Neuronal stem cell (in vitro differentiated cells): ENCODE measurements at regions not wholly inside any gene's neighbourhood (a gene's known extent, or its start where the extent isn't known, plus 50 kb on each side); places are given as distances from the start of the nearest gene placed in this dataset.
"Not testable (repeated sequence)": the region's sequence is repeated elsewhere in the genome, so short reads cannot be mapped to it uniquely, and the experiment has no call there.

Experiments used
- DNase-seq: peaks from one replicate; pipeline ENCODE4 v3.0.0-alpha.2; 2013; ENCODE audit warnings: low spot score
- H2AFZ ChIP-seq: one replicate; pipeline ENCODE4 v1.6.1; 2013; ENCODE audit warnings: mild to moderate bottlenecking, low read length, inconsistent platforms
- H2AK5ac ChIP-seq: 2 replicates; pipeline ENCODE4 v1.6.1; 2013; ENCODE audit warnings: low read depth, mild to moderate bottlenecking, inconsistent platforms, low read length, moderate library complexity, mixed read lengths
- H2BK120ac ChIP-seq: 2 replicates; pipeline ENCODE4 v1.6.1; 2013; ENCODE audit warnings: low read depth, mild to moderate bottlenecking, inconsistent platforms, low read length, moderate library complexity, mixed read lengths
- H2BK12ac ChIP-seq: one replicate; pipeline ENCODE4 v1.6.1; 2013; ENCODE audit warnings: low read length, inconsistent platforms
- H2BK15ac ChIP-seq: 2 replicates; pipeline ENCODE4 v1.6.1; 2013; ENCODE audit warnings: mild to moderate bottlenecking, low read length, inconsistent platforms, mixed read lengths
- H2BK5ac ChIP-seq: one replicate; pipeline ENCODE4 v1.6.1; 2013; ENCODE audit warnings: inconsistent platforms, mild to moderate bottlenecking, low read length, moderate library complexity
- H3K14ac ChIP-seq: one replicate; pipeline ENCODE4 v1.6.1; 2013; ENCODE audit warnings: low read length, inconsistent platforms
- H3K18ac ChIP-seq: 2 replicates; pipeline ENCODE4 v1.6.1; 2013; ENCODE audit warnings: low read length, inconsistent platforms
- H3K23ac ChIP-seq: 2 replicates; pipeline ENCODE4 v1.6.1; 2013; ENCODE audit warnings: low read depth, mild to moderate bottlenecking, mixed read lengths, low read length, inconsistent platforms; ENCODE audit not compliant: poor library complexity
- H3K27ac ChIP-seq: replicated peaks from 3 replicates; pipeline ENCODE4 v1.5.1; 2013; ENCODE audit warnings: low read length, inconsistent platforms
- H3K27me3 ChIP-seq, 3 experiments: 2 replicates each; pipeline ENCODE4 v1.6.1; 2013; ENCODE audit warnings: low read length in 3 of 3, mild to moderate bottlenecking in 2 of 3, inconsistent platforms in 1 of 3, low read depth in 1 of 3, mixed read lengths in 1 of 3, moderate library complexity in 1 of 3; ENCODE audit not compliant: control insufficient read depth in 3 of 3, insufficient read depth in 3 of 3
- H3K36me3 ChIP-seq, 2 donors: replicated peaks in 1 of 2; 2 replicates each; pipeline ENCODE4 v1.6.1; 2013; ENCODE audit warnings: low read length in 2 of 2; ENCODE audit not compliant: control insufficient read depth in 2 of 2, insufficient read depth in 2 of 2
- H3K4ac ChIP-seq: 2 replicates; pipeline ENCODE4 v1.6.1; 2013; ENCODE audit warnings: inconsistent platforms, mild to moderate bottlenecking, low read length, moderate library complexity
- H3K4me1 ChIP-seq, 2 donors: 1 replicate in 1 of 2; 2 replicates in 1 of 2; pipeline ENCODE4 v1.6.1; 2013; ENCODE audit warnings: low read length in 2 of 2, low read depth in 1 of 2; ENCODE audit not compliant: control insufficient read depth in 2 of 2, insufficient read depth in 1 of 2
- H3K4me2 ChIP-seq: one replicate; pipeline ENCODE4 v1.6.1; 2013; ENCODE audit warnings: mild to moderate bottlenecking, low read length, inconsistent platforms; ENCODE audit not compliant: insufficient read depth, poor library complexity, severe bottlenecking
- H3K4me3 ChIP-seq, 2 donors: 2 replicates each; pipeline ENCODE4 v1.5.1; 2013; ENCODE audit warnings: low read length in 2 of 2, mild to moderate bottlenecking in 2 of 2, inconsistent platforms in 1 of 2, moderate library complexity in 1 of 2
- H3K79me1 ChIP-seq: one replicate; pipeline ENCODE4 v1.6.1; 2013; ENCODE audit warnings: low read depth, mild to moderate bottlenecking, inconsistent platforms, low read length, moderate library complexity
- H3K9ac ChIP-seq: one replicate; pipeline ENCODE4 v1.6.1; 2013; ENCODE audit warnings: mild to moderate bottlenecking, low read depth, low read length, inconsistent platforms; ENCODE audit not compliant: poor library complexity
- H3K9me3 ChIP-seq, 2 donors: replicated peaks in 1 of 2; 2 replicates each; pipeline versions ENCODE3 to v1.6.1; 2013; ENCODE audit warnings: low read length in 2 of 2, mild to moderate bottlenecking in 2 of 2, inconsistent platforms in 1 of 2, low read depth in 1 of 2, mixed read lengths in 1 of 2, moderate library complexity in 1 of 2; ENCODE audit not compliant: control insufficient read depth in 2 of 2, insufficient read depth in 1 of 2
- H4K8ac ChIP-seq: one replicate; pipeline ENCODE4 v1.6.1; 2013; ENCODE audit warnings: low read depth, mild to moderate bottlenecking, inconsistent platforms, low read length, moderate library complexity
- H4K91ac ChIP-seq: one replicate; pipeline ENCODE4 v1.6.1; 2013; ENCODE audit warnings: low read length, low read depth, mild to moderate bottlenecking, inconsistent platforms; ENCODE audit not compliant: poor library complexity
- WGBS, 2 donors: extraction: QIAGEN DNeasy Blood & Tissue Kit; methylation state at CpG; one replicate each; pipeline ENCODE4 v1.1.7; 2013; ENCODE audit warnings: missing lambda C conversion rate in 2 of 2, mixed read lengths in 1 of 2; ENCODE audit not compliant: insufficient read length in 2 of 2, insufficient replicate concordance in 1 of 2; ENCODE audit errors: extremely low coverage in 2 of 2; 5-methylcytosine and 5-hydroxymethylcytosine counted together

- no peak overlapping the region for H2BK12ac ChIP-seq
- H3K18ac ChIP-seq: no peak overlapping the region
- no peak overlapping the region for H4K91ac ChIP-seq
- no peaks in the 10 kb centered on the region for H3K9me3 ChIP-seq
- no peak overlapping the region for H3K4ac ChIP-seq
- H2AK5ac ChIP-seq: no peak overlapping the region
- H3K79me1 ChIP-seq: no peaks in the 10 kb centered on the region
- H3K4me1 ChIP-seq: no peaks in the 10 kb centered on the region
- H3K4me3 ChIP-seq: no peak overlapping the region
- no peak overlapping the region for H3K9ac ChIP-seq
- DNase-seq: no peak
- H2BK15ac ChIP-seq: no peak overlapping the region
- H2BK120ac ChIP-seq: no peak overlapping the region
- no peak overlapping the region for H3K4me2 ChIP-seq
- H3K36me3 ChIP-seq: no peaks in the 10 kb centered on the region
- H3K27ac ChIP-seq: no peak overlapping the region
- H3K23ac ChIP-seq: no peak overlapping the region
- H2BK5ac ChIP-seq: no peak overlapping the region
- H4K8ac ChIP-seq: no peak overlapping the region
- no peaks in the 10 kb centered on the region for H3K27me3 ChIP-seq
- no peak overlapping the region for H2AFZ ChIP-seq
- H3K14ac ChIP-seq: no peak overlapping the region
Measured at GRCh38 chr6:86028776-86029175, 386.1 kb upstream of the SYNCRIP start.

- not testable (repeated sequence) for H2AFZ ChIP-seq, H2BK120ac ChIP-seq, H3K4me3 ChIP-seq, H3K27me3 ChIP-seq, H4K91ac ChIP-seq, H3K14ac ChIP-seq, H2BK5ac ChIP-seq, H3K4me2 ChIP-seq, H3K23ac ChIP-seq, H3K9me3 ChIP-seq, H3K4ac ChIP-seq, H3K4me1 ChIP-seq, H3K36me3 ChIP-seq, DNase-seq, H2BK12ac ChIP-seq, H3K27ac ChIP-seq, H4K8ac ChIP-seq, H2BK15ac ChIP-seq, H3K18ac ChIP-seq, H3K9ac ChIP-seq, H2AK5ac ChIP-seq, H3K79me1 ChIP-seq
- no CpG with 5 or more reads among the region's 10 CpGs for WGBS, 2 donors
Measured at GRCh38 chr6:86026890-86027289, 384.2 kb upstream of the SYNCRIP start.

GRCh38 chr6:86017236-86017635 lies 374.6 kb upstream of the SYNCRIP start:
- Histone ChIP-seq H3K14ac (no peak overlapping the region), H2BK12ac (no peak overlapping the region), H3K23ac (no peak overlapping the region), H2AFZ (no peak overlapping the region), H3K36me3 (no peaks in the 10 kb centered on the region), H3K4ac (no peak overlapping the region), H3K27ac (no peak overlapping the region), H3K9me3 (no peaks in the 10 kb centered on the region), H3K18ac (no peak overlapping the region), H3K4me2 (no peak overlapping the region), H2BK5ac (no peak overlapping the region), H2BK120ac (no peak overlapping the region), H2BK15ac (no peak overlapping the region), H3K27me3 (no peaks in the 10 kb centered on the region), H3K4me1 (no peaks in the 10 kb centered on the region), H3K9ac (no peak overlapping the region), H3K79me1 (no peaks in the 10 kb centered on the region), H3K4me3 (no peak overlapping the region), H4K8ac (no peak overlapping the region), H2AK5ac (no peak overlapping the region), H4K91ac (no peak overlapping the region)
- no CpG with 5 or more reads among the region's 1 CpG for WGBS, 2 donors
- DNase-seq: no peak

GRCh38 chr6:86016567-86016966 lies 373.9 kb upstream of the SYNCRIP start:
- H3K27me3 ChIP-seq: no peaks in the 10 kb centered on the region
- no peak overlapping the region for H2AFZ ChIP-seq
- no peak overlapping the region for H3K4me2 ChIP-seq
- no peak overlapping the region for H3K9ac ChIP-seq
- no peak overlapping the region for H2AK5ac ChIP-seq
- H3K79me1 ChIP-seq: no peaks in the 10 kb centered on the region
- H3K23ac ChIP-seq: no peak overlapping the region
- H3K18ac ChIP-seq: no peak overlapping the region
- no peaks in the 10 kb centered on the region for H3K4me1 ChIP-seq
- no peaks in the 10 kb centered on the region for H3K9me3 ChIP-seq
- H3K27ac ChIP-seq: no peak overlapping the region
- H2BK5ac ChIP-seq: no peak overlapping the region
- no peak overlapping the region for H2BK120ac ChIP-seq
- no peaks in the 10 kb centered on the region for H3K36me3 ChIP-seq
- no peak for DNase-seq
- no peak overlapping the region for H4K8ac ChIP-seq
- H3K4ac ChIP-seq: no peak overlapping the region
- no peak overlapping the region for H2BK12ac ChIP-seq
- H3K4me3 ChIP-seq: no peak overlapping the region
- WGBS, 2 donors: no CpG with 5 or more reads among the region's 3 CpGs
- no peak overlapping the region for H2BK15ac ChIP-seq
- no peak overlapping the region for H3K14ac ChIP-seq
- no peak overlapping the region for H4K91ac ChIP-seq
